ENCODE measurements at regions not wholly inside any gene's neighbourhood (a gene's known extent, or its start where the extent isn't known, plus 50 kb on each side); places are given as distances from the start of the nearest gene placed in this dataset.
A peak's percentile ranks its signal among the peaks of the same experiment; 100 is the strongest.
"Not testable (repeated sequence)": the region's sequence is repeated elsewhere in the genome, so short reads cannot be mapped to it uniquely, and the experiment has no call there.

GRCh38 chrX:4005281-4005680 is 291.8 kb upstream of the PRKX start:
- no peak for DNase-seq

- no peak for DNase-seq
Observed at GRCh38 chrX:4004822-4005221, 291.4 kb upstream of the PRKX start.

- DNase-seq, result no peak
Observed at GRCh38 chrX:3994315-3994714, 280.9 kb upstream of the PRKX start.

- DNase-seq, result no peak
Observed at GRCh38 chrX:3990569-3990968, 277.1 kb upstream of the PRKX start.

GRCh38 chrX:3972104-3972858 is 258.8 kb upstream of the PRKX start:
- not testable (repeated sequence) for DNase-seq

GRCh38 chrX:3968749-3969148 is 255.3 kb upstream of the PRKX start:
- DNase-seq, result no peak

- no peak for DNase-seq
Observed at GRCh38 chrX:3963980-3964379, 250.5 kb upstream of the PRKX start.

GRCh38 chrX:3962511-3963311 is 249.3 kb upstream of the PRKX start:
- DNase-seq, result peak; percentile 26

GRCh38 chrX:3960952-3961351 is 247.5 kb upstream of the PRKX start:
- no peak for DNase-seq

- no peak for DNase-seq
Observed at GRCh38 chrX:3951859-3952258, 238.4 kb upstream of the PRKX start.

GRCh38 chrX:3950373-3950772 is 236.9 kb upstream of the PRKX start:
- no peak for DNase-seq

- no peak for DNase-seq
Observed at GRCh38 chrX:3943965-3944364, 230.5 kb upstream of the PRKX start.

GRCh38 chrX:3940000-3940610 is 226.7 kb upstream of the PRKX start:
- peak; percentile 12 for DNase-seq

GRCh38 chrX:3938587-3938986 is 225.1 kb upstream of the PRKX start:
- no peak for DNase-seq

GRCh38 chrX:3935196-3935595 is 221.7 kb upstream of the PRKX start:
- not testable (repeated sequence) for DNase-seq

- DNase-seq, result not testable (repeated sequence)
Observed at GRCh38 chrX:3920424-3921017, 207.1 kb upstream of the PRKX start.

- DNase-seq, result not testable (repeated sequence)
Observed at GRCh38 chrX:3919668-3920423, 206.4 kb upstream of the PRKX start.

GRCh38 chrX:3914813-3915212 is 201.4 kb upstream of the PRKX start:
- not testable (repeated sequence) for DNase-seq

- not testable (repeated sequence) for DNase-seq
Observed at GRCh38 chrX:3914059-3914458, 200.6 kb upstream of the PRKX start.

GRCh38 chrX:3911012-3911411 is 197.6 kb upstream of the PRKX start:
- not testable (repeated sequence) for DNase-seq

GRCh38 chrX:3910611-3911010 is 197.2 kb upstream of the PRKX start:
- DNase-seq, result not testable (repeated sequence)
